ENCODE measurements at regions not wholly inside any gene's neighbourhood (a gene's known extent, or its start where the extent isn't known, plus 50 kb on each side); places are given as distances from the start of the nearest gene placed in this dataset.

DNA sequence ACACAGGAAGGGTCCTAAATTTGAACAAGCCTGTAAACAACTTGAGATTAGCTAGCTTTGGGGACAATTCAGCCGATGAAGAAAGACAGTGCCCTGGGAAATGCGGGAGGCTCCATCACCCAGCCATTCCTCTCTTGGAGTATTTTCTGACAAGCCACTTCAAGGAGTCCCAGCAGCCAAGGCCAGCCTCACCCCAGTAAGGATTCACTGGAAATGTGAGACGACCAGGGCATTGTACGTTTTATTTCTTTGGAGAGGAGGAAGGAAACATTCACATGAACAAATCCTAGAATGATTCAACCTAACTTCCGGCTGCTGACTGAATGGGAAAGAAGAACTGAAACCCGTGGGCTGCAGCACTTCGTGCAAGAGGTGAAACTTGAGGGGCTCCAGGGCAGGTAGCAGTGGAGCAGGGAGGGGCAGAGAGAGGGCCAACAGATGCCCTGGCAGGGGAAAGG lies 116.4 kb upstream of the ARHGEF3 start:
- TF ChIP-seq, protein P1, sequence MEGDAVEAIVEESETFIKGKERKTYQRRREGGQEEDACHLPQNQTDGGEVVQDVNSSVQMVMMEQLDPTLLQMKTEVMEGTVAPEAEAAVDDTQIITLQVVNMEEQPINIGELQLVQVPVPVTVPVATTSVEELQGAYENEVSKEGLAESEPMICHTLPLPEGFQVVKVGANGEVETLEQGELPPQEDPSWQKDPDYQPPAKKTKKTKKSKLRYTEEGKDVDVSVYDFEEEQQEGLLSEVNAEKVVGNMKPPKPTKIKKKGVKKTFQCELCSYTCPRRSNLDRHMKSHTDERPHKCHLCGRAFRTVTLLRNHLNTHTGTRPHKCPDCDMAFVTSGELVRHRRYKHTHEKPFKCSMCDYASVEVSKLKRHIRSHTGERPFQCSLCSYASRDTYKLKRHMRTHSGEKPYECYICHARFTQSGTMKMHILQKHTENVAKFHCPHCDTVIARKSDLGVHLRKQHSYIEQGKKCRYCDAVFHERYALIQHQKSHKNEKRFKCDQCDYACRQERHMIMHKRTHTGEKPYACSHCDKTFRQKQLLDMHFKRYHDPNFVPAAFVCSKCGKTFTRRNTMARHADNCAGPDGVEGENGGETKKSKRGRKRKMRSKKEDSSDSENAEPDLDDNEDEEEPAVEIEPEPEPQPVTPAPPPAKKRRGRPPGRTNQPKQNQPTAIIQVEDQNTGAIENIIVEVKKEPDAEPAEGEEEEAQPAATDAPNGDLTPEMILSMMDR (IDR thresholded peaks at IDR 0.05) = no peak
- TF ChIP-seq POLR2A (IDR thresholded peaks at IDR 0.05) (no peak), POLR2AphosphoS5 (IDR thresholded peaks at IDR 0.05; ENCODE audit: insufficient read depth in 1 of 2, low read depth in 1 of 2) (no peak)

Measured in vagina (tissue), 2 donors.